Astrocyte (in vitro differentiated cells and primary cell): ENCODE measurements at regions not wholly inside any gene's neighbourhood (a gene's known extent, or its start where the extent isn't known, plus 50 kb on each side); places are given as distances from the start of the nearest gene placed in this dataset.

Experiments used
- DNase-seq: peaks from one replicate; pipeline ENCODE4 v3.0.0-alpha.2; 2010; ENCODE audit warnings: low read depth
- FAIRE-seq: peaks from 2 replicates; lab custom pipeline; 2011; peaks lifted over from hg19 to GRCh38; lab: Jason Lieb, UNC
- H2AFZ ChIP-seq: 2 replicates; pipeline ENCODE4 v1.6.0; 2012; ENCODE audit warnings: low read depth, low read length, inconsistent platforms
- H3K27ac ChIP-seq: 2 replicates; pipeline ENCODE4 v1.5.1; 2011; ENCODE audit warnings: low read depth, low read length, inconsistent platforms
- H3K27me3 ChIP-seq: 2 replicates; pipeline ENCODE4 v1.6.0; 2011; ENCODE audit warnings: low read length, inconsistent platforms; ENCODE audit not compliant: insufficient read depth
- H3K36me3 ChIP-seq: 2 replicates; pipeline ENCODE4 v1.5.1; 2011; ENCODE audit warnings: low read length, inconsistent platforms; ENCODE audit not compliant: insufficient read depth
- H3K4me1 ChIP-seq: 2 replicates; pipeline ENCODE4 v1.5.1; 2011; ENCODE audit warnings: low read length, inconsistent platforms; ENCODE audit not compliant: insufficient read depth
- H3K4me2 ChIP-seq: 2 replicates; pipeline ENCODE4 v1.6.0; 2012; ENCODE audit warnings: low read length, inconsistent platforms
- H3K4me3 ChIP-seq: 2 replicates; pipeline ENCODE4 v1.5.1; 2011; ENCODE audit warnings: low read depth, mild to moderate bottlenecking, low read length, inconsistent platforms; ENCODE audit not compliant: insufficient read depth
- H3K79me2 ChIP-seq: 2 replicates; pipeline ENCODE4 v1.6.0; 2012; ENCODE audit warnings: mild to moderate bottlenecking, low read length, inconsistent platforms; ENCODE audit not compliant: insufficient read depth
- H3K9ac ChIP-seq: 2 replicates; pipeline ENCODE4 v1.6.0; 2012; ENCODE audit warnings: mild to moderate bottlenecking, low read length, inconsistent platforms
- H3K9me3 ChIP-seq: 2 replicates; pipeline ENCODE4 v1.5.1; 2012; ENCODE audit warnings: low read depth, mild to moderate bottlenecking, low read length, inconsistent platforms; ENCODE audit not compliant: insufficient read depth
- H4K20me1 ChIP-seq: 2 replicates; pipeline ENCODE4 v1.6.0; 2012; ENCODE audit warnings: low read length, inconsistent platforms; ENCODE audit not compliant: insufficient read depth
- H3K27ac Mint-ChIP-seq: one replicate; pipeline ENCODE4 v1.8.0; 2021; ENCODE audit warnings: mild to moderate bottlenecking, mixed read lengths; ENCODE audit not compliant: unreplicated experiment
- H3K27me3 Mint-ChIP-seq: one replicate; pipeline ENCODE4 v1.8.0; 2021; ENCODE audit warnings: low read depth, mixed read lengths; ENCODE audit not compliant: unreplicated experiment
- H3K36me3 Mint-ChIP-seq: one replicate; pipeline ENCODE4 v1.8.0; 2021; ENCODE audit warnings: low read depth, mixed read lengths; ENCODE audit not compliant: unreplicated experiment
- H3K4me1 Mint-ChIP-seq: one replicate; pipeline ENCODE4 v1.8.0; 2021; ENCODE audit warnings: low read depth, mixed read lengths; ENCODE audit not compliant: unreplicated experiment
- H3K4me3 Mint-ChIP-seq: one replicate; pipeline ENCODE4 v1.8.0; 2021; ENCODE audit warnings: mild to moderate bottlenecking, moderate library complexity, mixed read lengths; ENCODE audit not compliant: unreplicated experiment
- H3K9me3 Mint-ChIP-seq: one replicate; pipeline ENCODE4 v1.8.0; 2021; ENCODE audit warnings: mild to moderate bottlenecking, mixed read lengths; ENCODE audit not compliant: unreplicated experiment
- CTCF ChIP-seq: IDR thresholded peaks from 2 replicates; pipeline ENCODE4 v1.5.1; 2011; ENCODE audit warnings: low read depth, mild to moderate bottlenecking, inconsistent platforms, low read length, moderate library complexity; ENCODE audit not compliant: insufficient read depth
- EZH2 ChIP-seq: IDR thresholded peaks from 2 replicates; pipeline ENCODE4 v1.6.1; 2012; ENCODE audit warnings: mild to moderate bottlenecking, low read length, inconsistent platforms; ENCODE audit not compliant: insufficient read depth

GRCh38 chr6:159640322-159640721 lies 52.7 kb downstream of the SOD2 start:
- Histone ChIP-seq H3K27me3 (no peaks in the 10 kb centered on the region), H3K4me2 (no peak overlapping the region), H3K9me3 (no peaks in the 10 kb centered on the region), H2AFZ (no peak overlapping the region), H4K20me1 (no peaks in the 10 kb centered on the region), H3K4me3 (no peak overlapping the region), H3K4me1 (no peaks in the 10 kb centered on the region), H3K27ac (no peak overlapping the region), H3K79me2 (no peaks in the 10 kb centered on the region), H3K36me3 (no peaks in the 10 kb centered on the region), H3K9ac (no peak overlapping the region)
- no peaks in the 10 kb centered on the region for H3K27me3 Mint-ChIP-seq
- H3K27ac Mint-ChIP-seq, result no peak overlapping the region
- H3K9me3 Mint-ChIP-seq, result peaks cover 3% of the 10 kb centered on the region
- H3K4me1 Mint-ChIP-seq, result no peaks in the 10 kb centered on the region
- no peak for TF ChIP-seq EZH2
- TF ChIP-seq CTCF, result no peak
- no peak for DNase-seq
- no peak overlapping the region for H3K4me3 Mint-ChIP-seq
- FAIRE-seq, result no peak
- H3K36me3 Mint-ChIP-seq, result peaks cover 6% of the 10 kb centered on the region

GRCh38 chr6:159639721-159640120 lies 53.3 kb downstream of the SOD2 start:
- H3K36me3 ChIP-seq, result no peaks in the 10 kb centered on the region
- H3K27ac ChIP-seq, result no peak overlapping the region
- Mint-ChIP-seq H3K36me3 (peaks cover 6% of the 10 kb centered on the region), H3K9me3 (peaks cover 3% of the 10 kb centered on the region), H3K4me3 (no peak overlapping the region), H3K4me1 (no peaks in the 10 kb centered on the region), H3K27me3 (no peaks in the 10 kb centered on the region), H3K27ac (no peak overlapping the region)
- H3K9ac ChIP-seq, result no peak overlapping the region
- FAIRE-seq, result no peak
- no peak overlapping the region for H3K4me3 ChIP-seq
- no peaks in the 10 kb centered on the region for H3K27me3 ChIP-seq
- no peaks in the 10 kb centered on the region for H3K9me3 ChIP-seq
- no peaks in the 10 kb centered on the region for H4K20me1 ChIP-seq
- H2AFZ ChIP-seq, result no peak overlapping the region
- no peaks in the 10 kb centered on the region for H3K79me2 ChIP-seq
- no peak for DNase-seq
- H3K4me2 ChIP-seq, result no peak overlapping the region
- no peak for TF ChIP-seq EZH2
- no peak for TF ChIP-seq CTCF
- no peaks in the 10 kb centered on the region for H3K4me1 ChIP-seq

- Histone ChIP-seq H3K79me2 (no peaks in the 10 kb centered on the region), H3K4me2 (no peak overlapping the region), H3K9ac (no peak overlapping the region), H2AFZ (no peak overlapping the region), H3K9me3 (no peaks in the 10 kb centered on the region), H3K27me3 (no peaks in the 10 kb centered on the region), H3K4me1 (no peaks in the 10 kb centered on the region), H3K27ac (no peak overlapping the region), H4K20me1 (no peaks in the 10 kb centered on the region), H3K4me3 (no peak overlapping the region), H3K36me3 (no peaks in the 10 kb centered on the region)
- no peak overlapping the region for H3K4me3 Mint-ChIP-seq
- FAIRE-seq (no peak), DNase-seq (no peak)
- TF ChIP-seq CTCF (peak; percentile 41), EZH2 (no peak)
- no peak overlapping the region for H3K27ac Mint-ChIP-seq
- no peaks in the 10 kb centered on the region for H3K9me3 Mint-ChIP-seq
- H3K36me3 Mint-ChIP-seq, result peaks cover 2% of the 10 kb centered on the region
- no peaks in the 10 kb centered on the region for H3K27me3 Mint-ChIP-seq
- H3K4me1 Mint-ChIP-seq, result no peaks in the 10 kb centered on the region
Measured at GRCh38 chr6:159633196-159633595, 59.8 kb downstream of the SOD2 start.
